Ishikawa (cell line): ENCODE measurements at regions not wholly inside any gene's neighbourhood (a gene's known extent, or its start where the extent isn't known, plus 50 kb on each side); places are given as distances from the start of the nearest gene placed in this dataset.

Experiments used
- CEBPB ChIP-seq: IDR thresholded peaks from 2 replicates; pipeline ENCODE4 v1.6.1; 2012
- CREB1 ChIP-seq: IDR thresholded peaks from 2 replicates; pipeline ENCODE4 v1.6.1; 2012; ENCODE audit warnings: low read depth
- EGR1 ChIP-seq: IDR thresholded peaks from 2 replicates; pipeline ENCODE4 v1.6.1; 2012
- EP300 ChIP-seq: IDR thresholded peaks from 2 replicates; pipeline ENCODE4 v1.6.1; 2012; ENCODE audit warnings: borderline replicate concordance
- FOXM1 ChIP-seq: IDR thresholded peaks from 2 replicates; pipeline ENCODE4 v1.6.1; 2012; ENCODE audit warnings: low read depth, borderline replicate concordance
- MAX ChIP-seq: IDR thresholded peaks from 2 replicates; pipeline ENCODE4 v1.6.1; 2012
- NFIC ChIP-seq: IDR thresholded peaks from 2 replicates; pipeline ENCODE4 v1.6.1; 2012
- RAD21 ChIP-seq: IDR thresholded peaks from 2 replicates; pipeline ENCODE4 v1.6.1; 2012; ENCODE audit warnings: low read depth
- REST ChIP-seq: IDR thresholded peaks from 2 replicates; pipeline ENCODE4 v1.6.1; 2012; ENCODE audit warnings: low read depth, mild to moderate bottlenecking
- TAF1 ChIP-seq: IDR thresholded peaks from 2 replicates; pipeline ENCODE4 v1.6.1; 2012; ENCODE audit warnings: low read depth, mild to moderate bottlenecking
- TCF12 ChIP-seq: IDR thresholded peaks from 2 replicates; pipeline ENCODE4 v1.6.1; 2012; ENCODE audit warnings: low read depth
- TEAD4 ChIP-seq: IDR thresholded peaks from 2 replicates; pipeline ENCODE4 v1.6.1; 2012
- USF1 ChIP-seq: IDR thresholded peaks from 2 replicates; pipeline ENCODE4 v1.6.1; 2012
- YY1 ChIP-seq: IDR thresholded peaks from 2 replicates; pipeline ENCODE4 v1.6.1; 2012; ENCODE audit warnings: low read depth
- ZBTB7A ChIP-seq: IDR thresholded peaks from 2 replicates; pipeline ENCODE4 v1.6.1; 2012; ENCODE audit warnings: low read depth

GRCh38 chr5:40314275-40314674 lies 365.4 kb upstream of the PTGER4 start:
- TF ChIP-seq USF1: no peak
- no peak for TF ChIP-seq MAX
- no peak for TF ChIP-seq TCF12
- no peak for TF ChIP-seq CREB1
- TF ChIP-seq RAD21: no peak
- no peak for TF ChIP-seq TAF1
- TF ChIP-seq CEBPB: no peak

GRCh38 chr5:40312205-40312604 lies 367.5 kb upstream of the PTGER4 start:
- TF ChIP-seq CEBPB (no peak), EGR1 (no peak)

- TF ChIP-seq EP300: no peak
- TF ChIP-seq TAF1: no peak
- no peak for TF ChIP-seq FOXM1
- no peak for TF ChIP-seq CEBPB
- no peak for TF ChIP-seq TEAD4
- no peak for TF ChIP-seq TCF12
- TF ChIP-seq NFIC: no peak
- no peak for TF ChIP-seq EGR1
- TF ChIP-seq RAD21: no peak
- no peak for TF ChIP-seq ZBTB7A
- TF ChIP-seq REST: no peak
- TF ChIP-seq MAX: no peak
- no peak for TF ChIP-seq USF1
- TF ChIP-seq YY1: no peak
- TF ChIP-seq CREB1: no peak
These were observed 369.9 kb upstream of the PTGER4 start for GRCh38 chr5:40309851-40310250.

GRCh38 chr5:40308867-40309266 lies 370.8 kb upstream of the PTGER4 start:
- TF ChIP-seq ZBTB7A (no peak), FOXM1 (no peak), USF1 (no peak), NFIC (no peak), RAD21 (no peak)

- no peak for TF ChIP-seq REST
- TF ChIP-seq EP300: no peak
- TF ChIP-seq EGR1: no peak
- TF ChIP-seq TEAD4: no peak
- TF ChIP-seq NFIC: no peak
- TF ChIP-seq YY1: no peak
- no peak for TF ChIP-seq MAX
- TF ChIP-seq USF1: no peak
- no peak for TF ChIP-seq CEBPB
- no peak for TF ChIP-seq RAD21
- no peak for TF ChIP-seq TCF12
- TF ChIP-seq FOXM1: no peak
- TF ChIP-seq ZBTB7A: no peak
- TF ChIP-seq CREB1: no peak
- no peak for TF ChIP-seq TAF1
These were observed 371.8 kb upstream of the PTGER4 start for GRCh38 chr5:40307920-40308319.

- TF ChIP-seq FOXM1 (no peak), EGR1 (no peak), TEAD4 (no peak), NFIC (no peak), YY1 (no peak), RAD21 (no peak), USF1 (no peak), TCF12 (no peak), MAX (no peak), CEBPB (no peak), ZBTB7A (no peak)
These were observed 372.7 kb upstream of the PTGER4 start for GRCh38 chr5:40306869-40307487.
